GM12891 (cell line): ENCODE measurements at regions not wholly inside any gene's neighbourhood (a gene's known extent, or its start where the extent isn't known, plus 50 kb on each side); places are given as distances from the start of the nearest gene placed in this dataset.

Experiments
- POLR2A ChIP-seq: IDR thresholded peaks from 2 replicates; pipeline ENCODE4 v1.6.1; 2011; ENCODE audit warnings: low read depth, low read length, control low read depth
- POLR2AphosphoS5 ChIP-seq: IDR thresholded peaks from 2 replicates; pipeline ENCODE4 v1.6.1; 2011; ENCODE audit warnings: low read depth, low read length, control low read depth
- POU2F2 ChIP-seq: IDR thresholded peaks from 2 replicates; pipeline ENCODE4 v1.6.1; 2011; ENCODE audit warnings: low read depth, mild to moderate bottlenecking, control low read depth, low read length, moderate library complexity
- SPI1 ChIP-seq: IDR thresholded peaks from 2 replicates; pipeline ENCODE4 v1.6.1; 2011; ENCODE audit warnings: low read depth, low read length, control low read depth
- TAF1 ChIP-seq: IDR thresholded peaks from 2 replicates; pipeline ENCODE4 v1.6.1; 2011; ENCODE audit warnings: low read depth, low read length, control low read depth

GRCh38 chr3:116873142-116873541 is 163.6 kb downstream of the TUSC7 start:
- TF ChIP-seq POLR2AphosphoS5: no peak
- no peak for TF ChIP-seq POLR2A
- TF ChIP-seq SPI1: no peak
- TF ChIP-seq TAF1: no peak
- TF ChIP-seq POU2F2: no peak
